Astrocyte of the hippocampus (primary cell): ENCODE measurements at regions not wholly inside any gene's neighbourhood (a gene's known extent, or its start where the extent isn't known, plus 50 kb on each side); places are given as distances from the start of the nearest gene placed in this dataset.
"Not testable (repeated sequence)": the region's sequence is repeated elsewhere in the genome, so short reads cannot be mapped to it uniquely, and the experiment has no call there.

Experiments
- DNase-seq: peaks from one replicate; pipeline ENCODE4 v3.0.0; 2011; ENCODE audit warnings: low read depth, low spot score

DNA sequence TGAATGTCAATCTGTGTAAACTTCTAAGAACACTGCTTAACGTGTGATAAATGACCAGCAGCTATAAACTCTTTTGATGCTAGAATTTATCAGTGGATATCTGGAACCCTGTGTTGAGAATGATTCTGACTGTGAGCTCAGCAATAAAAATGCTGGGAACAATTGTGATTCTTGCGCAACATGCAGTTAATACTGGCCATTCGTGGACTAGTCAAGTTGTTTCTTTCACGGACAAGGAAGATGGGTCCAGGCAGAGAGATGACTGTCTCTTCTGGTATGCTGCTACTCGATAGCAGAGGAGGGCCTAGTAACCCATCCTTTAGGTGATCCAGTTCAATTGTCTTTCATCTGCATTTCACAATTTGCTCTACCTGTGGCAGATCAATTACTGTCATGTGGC lies 394.8 kb upstream of the IGFBP3 start:
- no peak for DNase-seq

DNA sequence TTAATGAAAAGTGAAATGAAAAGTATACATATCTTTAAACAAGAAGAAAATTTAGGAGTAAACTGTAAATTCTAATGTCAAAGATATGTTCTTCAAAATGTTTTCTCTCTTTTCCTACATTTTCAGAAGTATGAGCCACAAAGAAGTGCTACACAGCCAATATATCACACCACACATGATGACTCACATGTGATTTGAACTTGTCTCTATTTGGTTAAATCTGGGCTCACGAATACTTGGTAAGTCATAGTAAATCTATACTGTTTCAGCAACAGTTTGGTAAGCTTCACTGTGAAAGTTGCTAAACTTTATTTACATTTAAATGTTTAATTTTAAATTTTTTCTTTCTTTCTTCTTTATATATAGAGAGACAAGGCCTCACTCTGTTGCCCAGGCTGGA lies 380.6 kb upstream of the IGFBP3 start:
- DNase-seq = no peak

GRCh38 chr7:46297515-46297914 lies 376.4 kb upstream of the IGFBP3 start:
- no peak for DNase-seq

GRCh38 chr7:46296526-46296925 lies 375.5 kb upstream of the IGFBP3 start:
- no peak for DNase-seq

DNA sequence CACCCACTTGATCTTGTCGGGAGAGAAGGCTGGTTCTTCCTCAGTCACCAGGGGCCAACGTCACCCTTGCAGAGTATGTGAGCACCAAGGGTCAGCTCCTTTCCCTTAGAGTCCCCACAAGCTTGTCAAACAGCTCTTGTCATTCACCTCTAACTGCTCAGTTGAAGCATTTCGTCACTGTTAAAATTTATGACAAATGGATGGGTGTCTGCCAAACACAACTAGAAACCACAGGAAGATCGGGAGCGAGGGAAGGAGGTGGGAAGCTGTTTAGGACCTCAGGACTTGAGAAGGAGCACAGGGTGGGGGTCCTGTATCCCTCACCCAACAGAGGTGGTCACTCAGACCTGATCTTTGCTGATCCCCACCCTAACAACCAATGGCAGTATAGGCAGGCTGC lies 373.3 kb upstream of the IGFBP3 start:
- DNase-seq = no peak

GRCh38 chr7:46292741-46293140 lies 371.7 kb upstream of the IGFBP3 start:
- DNase-seq = no peak

- DNase-seq = peak; percentile 49
Observed at GRCh38 chr7:46291601-46292150, 370.6 kb upstream of the IGFBP3 start.

DNA sequence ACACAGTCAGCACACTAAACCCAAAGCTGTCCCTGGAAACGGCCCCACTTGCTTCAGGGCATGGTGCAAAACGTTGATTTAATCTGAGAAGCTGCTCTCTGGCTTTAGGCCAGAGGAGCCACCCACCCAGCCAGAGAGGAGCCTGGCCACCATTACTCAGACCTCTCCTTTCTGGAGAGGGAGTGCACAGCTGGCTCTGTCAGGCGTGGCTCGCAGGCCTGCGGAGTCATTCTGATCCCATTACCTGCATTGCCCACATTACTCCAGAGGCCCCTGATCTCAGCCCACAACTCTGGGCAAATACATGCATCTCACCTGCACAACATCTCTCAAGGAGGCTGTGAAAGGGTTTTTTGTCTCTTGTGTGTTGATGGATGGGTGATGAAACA lies 370.0 kb upstream of the IGFBP3 start:
- DNase-seq = peak; percentile 43

GRCh38 chr7:46290374-46291049 lies 369.4 kb upstream of the IGFBP3 start:
- no peak for DNase-seq

DNA sequence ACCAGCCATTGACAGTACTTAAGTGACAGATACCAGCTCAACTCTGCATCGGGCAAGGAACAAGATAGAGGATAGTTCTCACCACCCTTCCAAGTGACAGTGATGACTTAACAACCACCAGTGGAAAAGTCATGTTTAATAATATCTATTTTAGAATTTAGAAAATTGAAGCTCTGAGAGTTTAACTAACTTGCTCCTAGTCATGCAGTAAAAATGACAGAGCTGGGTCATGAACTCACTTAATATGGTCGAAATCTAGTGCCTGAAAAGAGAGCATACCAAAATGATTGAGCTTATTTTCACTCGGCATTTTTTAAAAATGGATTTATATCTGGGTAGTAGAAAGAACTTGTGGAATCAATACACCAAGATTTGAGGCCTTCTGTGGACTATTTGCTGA lies 367.8 kb upstream of the IGFBP3 start:
- no peak for DNase-seq

GRCh38 chr7:46288010-46288409 lies 366.9 kb upstream of the IGFBP3 start:
- no peak for DNase-seq

GRCh38 chr7:46286957-46287356 lies 365.9 kb upstream of the IGFBP3 start:
- DNase-seq = no peak

- no peak for DNase-seq
Observed at GRCh38 chr7:46286356-46286755, 365.3 kb upstream of the IGFBP3 start.

- peak; percentile 46 for DNase-seq
Observed at GRCh38 chr7:46285878-46286277, 364.8 kb upstream of the IGFBP3 start.

- DNase-seq = no peak
Observed at GRCh38 chr7:46283852-46284251, 362.8 kb upstream of the IGFBP3 start.

GRCh38 chr7:46282155-46282554 lies 361.1 kb upstream of the IGFBP3 start:
- DNase-seq = peak; percentile 20

GRCh38 chr7:46281071-46281470 lies 360.0 kb upstream of the IGFBP3 start:
- no peak for DNase-seq

- no peak for DNase-seq
Observed at GRCh38 chr7:46279290-46279689, 358.2 kb upstream of the IGFBP3 start.

GRCh38 chr7:46264646-46265045 lies 343.6 kb upstream of the IGFBP3 start:
- DNase-seq = peak; percentile 52

GRCh38 chr7:46261638-46262037 lies 340.6 kb upstream of the IGFBP3 start:
- DNase-seq = not testable (repeated sequence)

DNA sequence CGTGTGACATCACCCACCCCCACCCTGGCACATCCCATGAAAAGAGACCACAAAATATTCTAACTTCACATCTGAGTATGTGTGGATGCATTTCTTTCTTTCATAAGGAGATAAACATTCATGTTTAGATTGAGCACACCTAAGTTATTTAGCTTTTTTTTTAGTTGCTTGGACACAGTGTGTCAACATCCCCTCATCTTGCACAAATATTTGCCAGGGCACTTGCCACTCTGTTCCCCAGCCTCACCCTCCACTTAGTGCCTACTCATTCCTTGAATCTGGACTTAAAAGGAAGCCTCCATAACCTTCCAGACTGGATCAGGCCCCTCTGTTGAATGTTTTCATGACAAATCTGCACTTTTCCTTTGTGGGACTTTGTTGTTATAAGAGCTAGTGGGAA lies 338.9 kb upstream of the IGFBP3 start:
- DNase-seq = no peak

- peak; percentile 82 for DNase-seq
Observed at GRCh38 chr7:46257761-46258448, 336.8 kb upstream of the IGFBP3 start.
